K562 (cell line): ENCODE measurements at regions not wholly inside any gene's neighbourhood (a gene's known extent, or its start where the extent isn't known, plus 50 kb on each side); places are given as distances from the start of the nearest gene placed in this dataset.

ENCODE experiments used
- ATAC-seq: fragments of 200-7000 bp; cut with Tn5 transposase; 3 replicates; pipeline ENCODE4 v1.9.1; 2020; ENCODE audit warnings: moderate library complexity
- BruUV-seq: library from RNA; stranded (reverse); fragments of 400-500 nt; replicated peaks from 2 replicates; lab custom pipeline; 2021; lab: Mats Ljungman, UMichigan
- CTCF ChIA-PET: fragments of 300-600 bp; formaldehyde crosslinking; extraction: SDS; loops from one replicate; lab custom pipeline; 2021; ENCODE audit warnings: low intra/inter-chr PET ratio; lab: Yijun Ruan, JAX
- POLR2A ChIA-PET: fragments of 300-600, 350-650 bp; sonication (Branson Sonifier 250); formaldehyde crosslinking; extraction: SDS; loops from one replicate; lab custom pipeline; 2021; ENCODE audit warnings: antibody characterized with exemption, inconsistent platforms; lab: Yijun Ruan, JAX
- DNase-seq, 4 experiments: peaks; one replicate each; pipeline versions ENCODE4 v3.0.0 to v3.0.0-alpha.2; 2011 to 2018; ENCODE audit warnings: low spot score in 3 of 4, mixed read lengths in 3 of 4; ENCODE audit errors: extremely low read depth in 1 of 4
- FAIRE-seq: peaks from 2 replicates; lab custom pipeline; 2011; peaks lifted over from hg19 to GRCh38; lab: Jason Lieb, UNC
- H2AFZ ChIP-seq: 2 replicates; pipeline ENCODE4 v1.6.0; 2011; ENCODE audit warnings: low read depth, low read length, control low read depth, inconsistent platforms
- H3K27ac ChIP-seq: fragments of 200-600 bp; 3 replicates; pipeline ENCODE4 v1.8.0; 2011; ENCODE audit warnings: low read depth, mild to moderate bottlenecking, control low read depth, inconsistent platforms, low read length, moderate library complexity, mixed read lengths; ENCODE audit errors: extremely low read depth
- H3K27me3 ChIP-seq, 2 experiments: fragments of 300-600 bp in 1 of 2; 2 replicates in 1 of 2; 3 replicates in 1 of 2; pipeline versions ENCODE4 v1.6.0 to v1.8.0; 2011; ENCODE audit warnings: inconsistent platforms in 2 of 2, low read length in 2 of 2, mild to moderate bottlenecking in 1 of 2, mixed read lengths in 1 of 2, moderate library complexity in 1 of 2; ENCODE audit not compliant: control insufficient read depth in 2 of 2, insufficient read depth in 2 of 2
- H3K36me3 ChIP-seq: fragments of 300-600 bp; 3 replicates; pipeline ENCODE4 v1.8.0; 2011; ENCODE audit warnings: mild to moderate bottlenecking, low read length, inconsistent platforms; ENCODE audit not compliant: control insufficient read depth, insufficient read depth
- H3K4me1 ChIP-seq, 2 experiments: fragments of 200-600 bp in 1 of 2; replicated peaks in 1 of 2; 2 replicates in 1 of 2; 3 replicates in 1 of 2; pipeline versions ENCODE4 v1.5.1 to v1.8.0; 2011; ENCODE audit warnings: inconsistent platforms in 2 of 2, low read length in 2 of 2, mild to moderate bottlenecking in 1 of 2, mixed read lengths in 1 of 2, moderate library complexity in 1 of 2; ENCODE audit not compliant: control insufficient read depth in 2 of 2, insufficient read depth in 2 of 2
- H3K4me2 ChIP-seq: 2 replicates; pipeline ENCODE4 v1.6.1; 2011; ENCODE audit warnings: low read length, control low read depth, inconsistent platforms, mixed read lengths; ENCODE audit not compliant: insufficient read depth
- H3K4me3 ChIP-seq: fragments of 200-600 bp; sonication (generic), shearing (Covaris generic); 2 replicates; pipeline ENCODE4 v1.5.1; 2016; ENCODE audit warnings: control low read depth, inconsistent platforms
- H3K79me2 ChIP-seq: fragments of 200-600 bp; 3 replicates; pipeline ENCODE4 v1.8.0; 2011; ENCODE audit warnings: low read length, inconsistent platforms; ENCODE audit not compliant: control insufficient read depth, insufficient read depth
- H3K9ac ChIP-seq, 2 experiments: 2 replicates each; pipeline versions ENCODE4 v1.6.0 to v1.6.1; 2011; ENCODE audit warnings: low read depth in 2 of 2, low read length in 2 of 2, control low read depth in 1 of 2, inconsistent platforms in 1 of 2, mild to moderate bottlenecking in 1 of 2, mixed read lengths in 1 of 2; ENCODE audit not compliant: insufficient read depth in 1 of 2
- H3K9me1 ChIP-seq: one replicate; pipeline ENCODE4 v1.6.0; 2011; ENCODE audit warnings: inconsistent platforms, mild to moderate bottlenecking, low read length, moderate library complexity; ENCODE audit not compliant: control insufficient read depth, insufficient read depth
- H3K9me3 ChIP-seq: replicated peaks from 2 replicates; pipeline ENCODE4 v1.5.1; 2011; ENCODE audit warnings: low read depth, low read length, inconsistent platforms; ENCODE audit not compliant: control insufficient read depth, insufficient read depth
- H4K20me1 ChIP-seq: replicated peaks from 2 replicates; pipeline ENCODE4 v1.6.1; 2011; ENCODE audit warnings: low read length, inconsistent platforms, mixed read lengths; ENCODE audit not compliant: control insufficient read depth, insufficient read depth
- FOXK2 ChIP-seq, 2 experiments: fragments of 450-650 bp; IDR thresholded peaks in 1 of 2; conservative IDR thresholded peaks in 1 of 2; 2 replicates each; pipeline ENCODE4 v1.6.1; 2016; ENCODE audit warnings: low read depth in 2 of 2, mild to moderate bottlenecking in 1 of 2
- JUND ChIP-seq, 2 experiments: IDR thresholded peaks; 2 replicates in 1 of 2; 3 replicates in 1 of 2; pipeline ENCODE4 v1.6.1; 2011; ENCODE audit warnings: borderline replicate concordance in 2 of 2, low read depth in 2 of 2, low read length in 2 of 2, improper control_type of control experiment in 1 of 2, missing biosample characterization in 1 of 2, missing genetic modification characterization in 1 of 2, missing genetic modification reagents in 1 of 2
- KLF13 ChIP-seq: fragments of 450-650 bp; IDR thresholded peaks from 2 replicates; pipeline ENCODE4 v1.6.1; 2016; ENCODE audit warnings: missing genetic modification characterization, low read depth, mild to moderate bottlenecking, missing compliant biosample characterization, moderate library complexity, borderline replicate concordance
- MEF2D ChIP-seq: conservative IDR thresholded peaks from 2 replicates; pipeline ENCODE4 v1.6.1; 2016; ENCODE audit warnings: low read depth, missing genetic modification characterization, missing compliant biosample characterization
- RBM15 ChIP-seq: fragments of 200-400 bp; formaldehyde crosslinking; IDR thresholded peaks from 2 replicates; pipeline ENCODE4 v1.6.1; 2018; ENCODE audit warnings: mild to moderate bottlenecking, low read length, moderate library complexity; ENCODE audit not compliant: insufficient read depth
- RCOR1 ChIP-seq, 2 experiments: IDR thresholded peaks; 2 replicates each; pipeline ENCODE4 v1.6.1; 2012; ENCODE audit warnings: low read depth in 2 of 2, low read length in 2 of 2, borderline replicate concordance in 1 of 2, improper control_type of control experiment in 1 of 2
- SAP30 ChIP-seq: fragments of 200-600 bp; sonication (generic); IDR thresholded peaks from 2 replicates; pipeline ENCODE4 v1.6.1; 2012; ENCODE audit warnings: borderline replicate concordance, low read depth, mild to moderate bottlenecking, moderate library complexity, low read length, control low read depth, inconsistent platforms; ENCODE audit not compliant: insufficient read depth, poor library complexity, severe bottlenecking
- SNRNP70 ChIP-seq: fragments of 200-400 bp; formaldehyde crosslinking; optimal IDR thresholded peaks from 2 replicates; pipeline ENCODE3; 2017; ENCODE audit warnings: low read depth, low read length
- SRSF3 ChIP-seq: fragments of 200-400 bp; formaldehyde crosslinking; IDR thresholded peaks from 2 replicates; pipeline ENCODE4 v1.6.1; 2016; ENCODE audit warnings: mild to moderate bottlenecking, low read length, moderate library complexity; ENCODE audit not compliant: insufficient read depth
- TFAP4 ChIP-seq: sonication (generic); formaldehyde crosslinking; IDR thresholded peaks from 2 replicates; pipeline ENCODE4 v1.8.0; 2022; ENCODE audit warnings: missing genetic modification reagents, mild to moderate bottlenecking, moderate library complexity, borderline replicate concordance
- ZBTB1 ChIP-seq: sonication (generic); formaldehyde crosslinking; IDR thresholded peaks from 2 replicates; pipeline ENCODE4 v1.8.1; 2023; ENCODE audit warnings: missing genetic modification reagents, low read depth, mild to moderate bottlenecking, borderline replicate concordance
- ZNF23 ChIP-seq: fragments of 250-450 bp; sonication (Bioruptor Pico); IDR thresholded peaks from 2 replicates; pipeline ENCODE4 v1.4.0; 2020; ENCODE audit warnings: mild to moderate bottlenecking
- ZNF445 ChIP-seq: fragments of 250-450 bp; sonication (Bioruptor Pico); IDR thresholded peaks from 2 replicates; pipeline ENCODE4 v1.4.0; 2020; ENCODE audit warnings: low read depth, mild to moderate bottlenecking, moderate library complexity
- ZNF584 ChIP-seq: fragments of 200-800 bp; sonication (Bioruptor generic); IDR thresholded peaks from 2 replicates; pipeline ENCODE4 v1.6.1; 2016; ENCODE audit warnings: low read depth, mild to moderate bottlenecking, missing genetic modification characterization, missing compliant biosample characterization
- WGBS: fragments of 100-300 bp; shearing (Covaris generic); methylation state at CpG from one replicate; pipeline ENCODE4 v1.1.6; 2016; ENCODE audit warnings: low coverage, mixed read lengths; ENCODE audit not compliant: insufficient coverage; ENCODE audit errors: missing lambda C conversion rate; 5-methylcytosine and 5-hydroxymethylcytosine counted together
- in situ Hi-C: fragments of 300-500 bp; cut with MboI; formaldehyde crosslinking; loops from 4 replicates; pipeline ENCODE4 v1.15.0; 2018; ENCODE audit warnings: inconsistent platforms, mixed read lengths
- intact Hi-C: fragments of 100-400 bp; cut with micrococcal nuclease; formaldehyde crosslinking; loops from 2 replicates; pipeline ENCODE4 v1.14.2; 2022

GRCh38 chr6:144936764-144937163 lies 651.6 kb downstream of the UTRN start:
- ChIA-PET POLR2A (no interaction called here), CTCF (no interaction called here)
- H4K20me1 ChIP-seq, result no peaks in the 10 kb centered on the region
- H2AFZ ChIP-seq, result no peak overlapping the region
- H3K9me1 ChIP-seq, result no peaks in the 10 kb centered on the region
- H3K79me2 ChIP-seq, result no peaks in the 10 kb centered on the region
- no peaks in the 10 kb centered on the region for H3K4me1 ChIP-seq
- H3K9me3 ChIP-seq, result no peaks in the 10 kb centered on the region; the same call in 1 of the 2 replicates
- no TSS peak for BruUV-seq
- H3K27ac ChIP-seq, result no peak overlapping the region
- H3K9ac ChIP-seq, result no peak overlapping the region
- H3K4me3 ChIP-seq, result no peak overlapping the region
- no peak overlapping the region for H3K4me2 ChIP-seq
- no peak for DNase-seq
- FAIRE-seq, result no peak
- TF ChIP-seq SAP30, result no peak
- no peak for TF ChIP-seq ZBTB1 (CRISPR knock-in tag)
- no peak for TF ChIP-seq JUND (IDR thresholded peaks at IDR 0.05; ENCODE audit: borderline replicate concordance, low read depth, low read length)
- TF ChIP-seq JUND (tag; IDR thresholded peaks at IDR 0.05; ENCODE audit: borderline replicate concordance, low read depth, low read length), result no peak
- TF ChIP-seq SRSF3, result no peak
- no peak for TF ChIP-seq FOXK2 (conservative IDR thresholded peaks at IDR 0.05 in 1 of 2, IDR thresholded peaks at IDR 0.05 in 1 of 2; ENCODE audit: low read depth in 2 of 2)
- TF ChIP-seq TFAP4 (CRISPR knock-in tag), result no peak
- no peak for TF ChIP-seq ZNF584 (CRISPR knock-in tag)
- TF ChIP-seq MEF2D, result no peak
- no peak for TF ChIP-seq RBM15
- TF ChIP-seq ZNF23 (CRISPR knock-in tag), result no peak
- no peak for TF ChIP-seq SNRNP70
- TF ChIP-seq KLF13 (tag), result no peak
- TF ChIP-seq RCOR1 (IDR thresholded peaks at IDR 0.05; ENCODE audit: borderline replicate concordance in 1 of 2, low read depth in 2 of 2, low read length in 2 of 2), result no peak
- TF ChIP-seq ZNF445 (CRISPR knock-in tag), result no peak
- H3K36me3 ChIP-seq, result no peaks in the 10 kb centered on the region
- intact Hi-C loops (loop anchor here (10.0 kb wide), 1 partner anchor 1362 kb away; no protein-coding TSS in a partner anchor), in situ Hi-C loops (no loop called here)
- no peaks in the 10 kb centered on the region for H3K27me3 ChIP-seq
- ATAC-seq, result no peak
- WGBS, result 0% methylated on average over 2 of the region's 2 CpGs
